AML-193 (cell line): ENCODE measurements at regions not wholly inside any gene's neighbourhood (a gene's known extent, or its start where the extent isn't known, plus 50 kb on each side); places are given as distances from the start of the nearest gene placed in this dataset.
"Not testable (repeated sequence)": the region's sequence is repeated elsewhere in the genome, so short reads cannot be mapped to it uniquely, and the experiment has no call there.

Experiments
- DNase-seq, 2 experiments: peaks; one replicate each; lab custom pipeline; 2025; lab: John Stamatoyannopoulos, UW

GRCh38 chr4:151561551-151562256, 152.7 kb downstream of the FHIP1A start:
- no peak for DNase-seq

GRCh38 chr4:151563194-151563593, 154.2 kb downstream of the FHIP1A start:
- DNase-seq = no peak

- DNase-seq = no peak
Observed at GRCh38 chr4:151564321-151564720, 155.3 kb downstream of the FHIP1A start.

- DNase-seq = no peak
Observed at GRCh38 chr4:151565583-151565982, 156.6 kb downstream of the FHIP1A start.

- DNase-seq = no peak
Observed at GRCh38 chr4:151566053-151566452, 157.1 kb downstream of the FHIP1A start.

- DNase-seq = no peak
Observed at GRCh38 chr4:151567056-151567455, 158.1 kb downstream of the FHIP1A start.

- no peak for DNase-seq
Observed at GRCh38 chr4:151568966-151569365, 160.0 kb downstream of the FHIP1A start.

- DNase-seq = no peak
Observed at GRCh38 chr4:151569650-151570049, 160.7 kb downstream of the FHIP1A start.

- no peak for DNase-seq
Observed at GRCh38 chr4:151573474-151573873, 164.5 kb downstream of the FHIP1A start.

- no peak for DNase-seq
Observed at GRCh38 chr4:151573945-151574344, 165.0 kb downstream of the FHIP1A start.

GRCh38 chr4:151574968-151575367, 166.0 kb downstream of the FHIP1A start:
- DNase-seq = no peak

GRCh38 chr4:151575646-151576045, 166.7 kb downstream of the FHIP1A start:
- no peak for DNase-seq

- no peak for DNase-seq
Observed at GRCh38 chr4:151576627-151577026, 167.7 kb downstream of the FHIP1A start.

- DNase-seq = no peak
Observed at GRCh38 chr4:151581570-151581969, 172.6 kb downstream of the FHIP1A start.

- no peak for DNase-seq
Observed at GRCh38 chr4:151582098-151582497, 173.1 kb downstream of the FHIP1A start.

GRCh38 chr4:151583157-151583914, 174.4 kb downstream of the FHIP1A start:
- DNase-seq = no peak

GRCh38 chr4:151584101-151584500, 175.1 kb downstream of the FHIP1A start:
- no peak for DNase-seq

- DNase-seq = not testable (repeated sequence)
Observed at GRCh38 chr4:151595629-151596028, 165.2 kb downstream of the GATB start.

- not testable (repeated sequence) for DNase-seq
Observed at GRCh38 chr4:151597691-151598090, 163.1 kb downstream of the GATB start.

GRCh38 chr4:151599863-151600262, 160.9 kb downstream of the GATB start:
- no peak for DNase-seq

- DNase-seq = no peak
Observed at GRCh38 chr4:151600432-151600831, 160.4 kb downstream of the GATB start.

GRCh38 chr4:151603377-151603776, 157.4 kb downstream of the GATB start:
- no peak for DNase-seq

GRCh38 chr4:151604238-151604637, 156.6 kb downstream of the GATB start:
- DNase-seq = peak in 1 of 2 experiments; percentile 18
